NB4 (cell line): ENCODE measurements at regions not wholly inside any gene's neighbourhood (a gene's known extent, or its start where the extent isn't known, plus 50 kb on each side); places are given as distances from the start of the nearest gene placed in this dataset.

Experiments
- CTCF ChIP-seq: IDR thresholded peaks from one replicate; pipeline ENCODE4 v1.5.1; 2012; ENCODE audit warnings: low read depth, low read length
- MAX ChIP-seq: IDR thresholded peaks from 2 replicates; pipeline ENCODE4 v1.6.1; 2011; ENCODE audit warnings: low read depth, low read length

GRCh38 chr18:55737781-55738468 lies 149.9 kb upstream of the TCF4 start:
- TF ChIP-seq CTCF, result no peak
- no peak for TF ChIP-seq MAX
